Fibroblast of gingiva (primary cell): ENCODE measurements at regions not wholly inside any gene's neighbourhood (a gene's known extent, or its start where the extent isn't known, plus 50 kb on each side); places are given as distances from the start of the nearest gene placed in this dataset.

ENCODE experiments used
- DNase-seq: peaks from one replicate; pipeline ENCODE4 v3.0.0-alpha.2; 2011; ENCODE audit warnings: low read depth

DNA sequence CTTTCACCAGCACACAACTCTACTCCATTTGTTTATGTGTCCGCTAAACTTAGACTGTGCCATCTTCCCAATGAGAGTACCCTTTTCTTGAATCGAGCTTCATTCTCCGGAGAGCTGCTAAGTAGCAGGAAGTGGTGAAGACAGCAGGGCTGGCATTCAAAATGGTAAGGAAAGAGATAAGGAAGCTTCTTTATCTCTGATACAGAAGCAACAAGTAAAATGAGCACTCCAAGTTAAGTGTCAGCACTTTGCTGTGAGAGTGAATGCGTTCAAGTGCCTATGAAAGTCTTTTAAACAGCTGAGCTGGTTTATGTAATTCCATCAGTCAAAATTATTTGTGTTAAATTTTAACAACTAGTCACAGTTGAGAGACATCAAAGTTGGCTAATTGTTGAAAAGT lies 386.8 kb upstream of the PTPRD start:
- DNase-seq: no peak

DNA sequence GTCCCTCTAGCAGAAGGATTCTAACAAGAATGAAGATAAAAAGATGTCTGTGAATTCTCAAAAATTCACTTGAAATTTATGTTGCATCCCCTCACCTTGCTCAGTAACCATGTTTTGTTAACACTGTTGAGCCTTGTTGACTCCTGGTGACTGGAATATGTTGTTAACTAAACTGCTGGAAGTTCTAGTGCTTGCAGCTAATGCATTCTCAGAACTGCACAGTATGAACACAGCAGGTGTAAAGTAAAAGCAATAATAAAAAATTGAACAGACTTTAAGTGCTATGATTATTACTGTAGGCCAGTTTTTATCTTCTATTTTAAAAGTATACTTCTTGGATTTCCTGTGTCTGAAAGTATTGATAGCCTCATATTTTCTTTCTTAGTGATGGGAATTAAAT lies 388.7 kb upstream of the PTPRD start:
- no peak for DNase-seq

DNA sequence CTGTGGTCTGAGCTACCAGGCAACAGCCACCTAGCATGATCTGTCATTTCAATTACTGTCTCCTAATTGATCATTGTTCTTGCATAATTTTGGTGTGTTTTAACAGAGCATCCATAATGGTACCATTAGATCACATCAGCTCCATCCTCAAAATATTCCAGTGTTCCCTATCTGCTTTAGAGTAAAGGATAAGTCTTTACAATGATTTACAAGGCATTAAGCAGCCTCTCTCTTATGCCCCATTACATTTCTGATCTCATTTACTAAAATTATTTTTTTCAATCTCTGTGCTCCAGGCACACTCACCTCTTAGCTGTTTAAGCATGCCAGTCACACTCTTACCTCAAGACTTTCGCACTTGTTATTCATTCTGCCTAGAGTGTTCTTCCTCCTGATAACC lies 389.9 kb upstream of the PTPRD start:
- DNase-seq: no peak

- DNase-seq: no peak
Measured at GRCh38 chr9:11003836-11004235, 391.0 kb upstream of the PTPRD start.

GRCh38 chr9:11011696-11012095 lies 398.9 kb upstream of the PTPRD start:
- DNase-seq: no peak

DNA sequence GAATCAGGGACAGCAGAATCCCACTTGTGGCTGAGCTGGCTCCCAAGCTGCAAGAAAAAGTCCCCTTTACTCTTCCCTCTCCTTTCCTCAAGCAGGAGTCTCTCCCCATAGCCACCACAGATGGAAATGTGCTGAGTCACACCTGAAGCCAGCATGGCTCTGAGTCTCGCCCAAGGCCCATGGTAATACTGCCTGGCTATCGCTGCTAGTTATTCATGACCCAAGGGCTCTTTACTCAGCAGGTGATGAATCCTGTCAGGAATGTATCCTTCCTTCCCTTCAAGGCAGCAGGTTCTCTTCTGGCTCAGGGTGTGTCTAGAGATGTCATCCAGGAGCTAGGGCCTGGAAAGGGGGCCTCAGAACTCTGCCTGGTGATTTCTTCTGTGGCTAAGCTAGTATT lies 403.3 kb upstream of the PTPRD start:
- DNase-seq: no peak

DNA sequence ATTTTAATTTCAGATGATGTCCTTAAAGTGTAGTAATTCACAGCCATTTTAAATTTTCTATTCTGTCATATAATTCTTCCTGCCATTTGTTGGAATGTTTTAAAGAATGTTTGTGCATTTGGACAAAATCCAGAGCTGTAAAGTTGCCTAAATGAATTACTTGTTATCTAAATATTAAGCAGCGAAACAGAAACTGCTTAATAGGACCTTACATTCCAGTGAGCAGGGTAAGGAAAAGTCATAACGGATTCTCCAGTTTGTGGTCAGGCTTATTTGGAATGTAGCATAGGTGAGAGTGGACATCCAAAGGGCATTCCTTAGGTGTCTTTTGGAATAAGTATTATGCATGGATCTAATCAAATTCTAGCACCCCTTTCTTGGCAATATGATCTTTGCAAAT lies 410.4 kb upstream of the PTPRD start:
- DNase-seq: no peak

DNA sequence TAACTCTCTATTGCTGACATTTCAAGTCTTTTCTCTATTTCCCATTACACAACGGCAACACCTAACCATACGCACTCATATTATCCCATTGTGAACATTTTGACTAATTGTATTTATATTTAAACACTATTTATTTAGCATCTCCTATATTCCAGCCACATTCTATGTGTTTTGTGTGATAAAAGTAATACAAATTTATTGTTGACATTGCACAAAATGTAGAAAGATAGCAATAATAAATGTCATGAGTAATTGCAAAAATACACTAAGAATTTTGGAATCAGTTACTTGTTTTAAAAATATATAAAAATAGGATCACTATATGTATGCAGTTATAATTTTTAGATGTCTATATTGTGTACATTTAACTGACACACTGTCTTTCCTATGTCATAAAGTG lies 413.0 kb upstream of the PTPRD start:
- no peak for DNase-seq

DNA sequence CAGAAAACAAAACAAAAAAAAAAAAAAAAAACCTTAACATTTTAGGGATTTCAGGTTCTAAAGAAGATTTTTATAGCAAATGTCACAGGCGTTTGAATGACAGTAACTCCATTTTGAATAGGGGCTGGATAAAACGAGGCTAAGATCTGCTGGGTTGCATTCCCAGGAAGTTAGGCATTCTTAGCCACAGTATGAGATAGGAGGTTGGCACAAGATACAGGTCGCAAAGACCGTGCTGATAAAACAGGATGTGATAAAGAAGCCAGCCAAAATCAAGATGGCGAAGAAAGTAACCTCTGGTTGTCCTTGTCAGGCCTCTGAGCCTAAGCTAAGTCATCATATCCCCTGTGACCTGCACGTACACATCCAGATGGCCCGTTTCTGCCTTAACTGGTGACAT lies 425.6 kb upstream of the PTPRD start:
- DNase-seq: no peak

DNA sequence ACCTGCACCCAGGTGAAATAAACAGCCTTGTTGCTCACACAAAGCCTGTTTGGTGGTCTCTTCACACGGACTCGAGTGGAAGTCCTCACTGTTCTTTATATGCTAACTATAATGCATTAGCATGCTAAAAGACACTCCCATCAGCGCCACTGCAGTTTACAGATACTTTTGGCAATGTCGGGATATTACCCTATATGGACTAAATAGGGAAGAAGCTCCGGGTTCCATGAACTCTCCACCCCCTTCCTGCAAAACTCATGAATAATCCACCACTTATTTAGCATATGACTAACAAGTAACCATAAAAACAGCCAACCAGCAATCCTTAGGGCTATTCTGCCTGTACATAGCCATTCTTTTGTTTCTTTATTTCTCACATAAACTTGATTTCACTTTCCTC lies 426.2 kb upstream of the PTPRD start:
- DNase-seq: no peak

GRCh38 chr9:11045589-11045988 lies 432.8 kb upstream of the PTPRD start:
- DNase-seq: no peak

- no peak for DNase-seq
Measured at GRCh38 chr9:11063263-11063662, 450.5 kb upstream of the PTPRD start.

- DNase-seq: no peak
Measured at GRCh38 chr9:11064909-11065308, 452.1 kb upstream of the PTPRD start.

- no peak for DNase-seq
Measured at GRCh38 chr9:11072176-11072575, 459.4 kb upstream of the PTPRD start.

DNA sequence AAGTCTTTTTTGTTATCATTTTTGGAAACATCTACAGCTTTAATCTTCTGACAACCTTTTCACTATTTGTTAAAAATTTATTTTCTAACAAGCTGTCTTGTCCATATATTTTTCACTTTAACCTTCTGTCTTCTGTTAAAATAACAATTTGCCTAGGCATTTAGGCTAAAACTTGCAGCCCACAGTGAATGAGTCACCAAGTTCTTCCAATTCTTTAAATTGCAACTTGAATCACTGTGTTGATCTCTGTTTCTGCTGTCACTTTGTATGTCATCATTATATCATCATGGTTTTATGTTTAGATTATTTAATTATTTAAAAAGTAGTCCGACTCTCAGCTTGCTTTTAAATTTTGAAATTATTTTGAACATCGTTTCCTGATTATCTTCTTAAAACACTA lies 473.8 kb upstream of the PTPRD start:
- no peak for DNase-seq

DNA sequence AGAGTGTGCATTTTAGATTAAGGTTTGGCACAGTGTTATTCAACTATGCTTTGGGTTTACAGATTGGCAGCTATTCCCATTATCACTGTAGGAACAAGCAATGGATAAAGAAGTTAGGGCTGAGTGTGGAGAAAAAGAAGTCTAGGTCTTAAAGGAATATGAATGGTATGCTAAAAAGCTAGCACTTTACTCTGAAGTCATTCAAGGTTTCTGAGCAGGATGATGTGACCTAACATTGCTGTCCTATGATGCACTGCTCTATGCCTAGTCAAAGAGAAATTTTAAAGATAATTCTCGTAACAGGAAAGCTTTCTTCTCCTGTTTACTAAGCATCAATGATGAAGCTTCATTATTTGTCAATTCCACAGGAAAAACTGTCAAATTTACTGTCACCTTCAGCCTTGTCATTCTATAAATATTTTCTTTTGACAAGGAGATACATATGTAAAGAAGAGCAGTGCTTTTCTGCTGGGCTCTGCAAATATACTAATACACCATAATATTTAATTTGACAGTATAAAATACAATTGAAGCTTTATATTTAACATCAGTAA lies 476.1 kb upstream of the PTPRD start:
- DNase-seq: no peak

DNA sequence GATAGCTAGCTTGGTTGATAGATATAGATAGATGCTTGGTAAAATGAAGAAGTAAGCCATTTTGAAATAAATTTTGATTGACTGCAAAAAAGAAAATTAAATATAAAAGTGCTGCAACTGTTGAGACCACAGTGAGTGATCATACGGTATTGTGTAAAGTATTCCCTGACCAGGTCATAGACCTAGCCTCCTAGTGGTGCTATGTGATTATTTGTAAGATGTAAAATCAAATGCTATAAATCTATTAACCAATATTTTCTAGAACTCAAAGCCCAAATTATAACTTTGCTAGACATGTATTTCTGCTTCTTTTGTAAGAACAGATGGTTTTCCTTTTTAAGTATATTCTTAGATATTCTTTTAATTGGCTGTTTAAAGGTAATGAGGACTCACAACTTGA lies 480.2 kb upstream of the PTPRD start:
- DNase-seq: no peak

GRCh38 chr9:11097020-11097419 lies 484.2 kb upstream of the PTPRD start:
- DNase-seq: no peak

DNA sequence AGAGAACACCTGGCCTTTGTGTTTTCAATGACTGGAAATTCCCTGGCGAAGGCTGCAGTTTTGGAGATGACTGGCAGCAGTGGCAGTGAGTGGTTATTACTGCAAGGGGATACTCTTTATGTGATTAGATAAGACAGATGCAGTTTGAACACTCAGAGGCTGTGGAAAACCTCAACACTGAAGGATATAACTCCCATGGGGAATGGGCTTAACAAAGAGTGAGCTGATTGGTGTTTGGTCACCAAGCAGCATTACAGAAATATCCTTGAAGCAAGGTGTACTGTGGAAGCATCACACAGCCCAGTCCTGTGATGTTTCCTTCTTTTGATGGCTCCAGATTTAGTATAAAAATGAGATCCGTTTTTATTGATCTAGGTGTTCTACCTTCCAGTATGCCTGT lies 490.7 kb upstream of the PTPRD start:
- DNase-seq: no peak

- DNase-seq: no peak
Measured at GRCh38 chr9:11107196-11107595, 494.4 kb upstream of the PTPRD start.

- no peak for DNase-seq
Measured at GRCh38 chr9:11128156-11128555, 515.4 kb upstream of the PTPRD start.

GRCh38 chr9:11135851-11136250 lies 523.0 kb upstream of the PTPRD start:
- no peak for DNase-seq

GRCh38 chr9:11141357-11141756 lies 528.6 kb upstream of the PTPRD start:
- no peak for DNase-seq

DNA sequence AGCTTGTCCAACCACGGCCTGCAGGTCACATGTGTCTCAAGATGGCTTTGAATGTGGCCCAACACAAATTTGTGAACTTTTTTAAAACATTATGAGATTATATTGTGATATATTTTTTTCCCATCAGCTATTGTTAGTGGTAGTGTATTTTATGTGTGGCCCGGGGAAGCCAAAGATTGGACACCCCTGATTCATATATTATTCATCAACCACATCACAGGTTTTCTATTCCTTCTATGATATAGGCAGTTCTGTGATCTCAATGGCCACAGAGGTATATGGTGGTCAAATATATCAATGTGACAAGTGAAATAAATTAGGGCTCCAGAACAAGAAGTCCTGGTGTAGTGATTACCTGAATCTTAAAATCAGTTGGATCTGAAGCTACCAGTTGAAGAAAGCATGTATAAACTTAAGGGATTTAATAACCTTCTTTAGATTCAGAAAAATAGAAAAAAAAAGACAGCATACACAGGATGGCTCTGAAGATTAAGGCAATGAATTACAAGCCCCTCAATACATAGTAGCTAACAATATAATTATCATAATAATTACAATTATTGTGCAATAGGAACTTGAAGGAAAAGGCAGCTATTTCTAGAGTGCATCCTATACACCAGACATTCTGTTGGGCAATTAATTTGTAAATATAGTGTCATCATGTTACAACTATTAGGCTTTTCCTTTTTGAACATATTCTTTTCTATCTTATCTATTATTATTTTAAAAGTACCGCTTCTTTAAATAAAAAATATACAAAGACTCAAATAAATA lies 530.4 kb upstream of the PTPRD start:
- no peak for DNase-seq
